ENCODE measurements at regions not wholly inside any gene's neighbourhood (a gene's known extent, or its start where the extent isn't known, plus 50 kb on each side); places are given as distances from the start of the nearest gene placed in this dataset.

DNA sequence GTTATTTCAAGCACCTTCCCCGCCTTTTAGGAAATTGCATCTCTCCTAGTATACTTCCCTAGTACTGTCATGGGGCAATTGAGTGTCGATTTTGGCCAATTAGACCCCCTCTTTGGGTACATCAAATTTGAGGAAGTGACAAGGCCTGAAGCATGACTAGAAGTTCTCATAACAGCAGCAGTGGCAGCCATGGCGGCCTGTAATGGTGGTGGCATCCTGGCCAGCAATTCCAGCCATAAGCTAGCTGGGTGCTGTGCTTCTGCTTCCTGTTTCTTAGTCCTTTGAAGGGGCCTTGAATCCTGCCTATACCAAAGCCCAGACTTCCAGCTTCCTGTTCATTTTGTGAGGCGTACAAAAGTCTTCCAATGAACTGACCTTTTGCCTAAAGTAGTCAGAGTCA is 523.1 kb downstream of the PLCL1 start:
- 71 to 88% methylated on average over 4 of the region's 4 CpGs for WGBS, 2 donors
- no peak for TF ChIP-seq CTCF (IDR thresholded peaks at IDR 0.05; ENCODE audit: control extremely low read depth, extremely low read depth)
- Histone ChIP-seq H3K27ac (ENCODE audit: low read depth in 1 of 2, low read length in 1 of 2) (no peak overlapping the region), H3K4me3 (no peak overlapping the region), H3K4me1 (ENCODE audit: control insufficient read depth in 5 of 5, insufficient read depth in 5 of 5, low read length in 5 of 5) (no peaks in the 10 kb centered on the region), H3K9me3 (ENCODE audit: control insufficient read depth in 4 of 4, insufficient read depth in 3 of 4, low read length in 3 of 4) (no peaks in the 10 kb centered on the region), H3K9ac (ENCODE audit: insufficient read depth in 1 of 2, low read length in 2 of 2) (no peak overlapping the region), H3K36me3 (ENCODE audit: control insufficient read depth in 4 of 4, insufficient read depth in 4 of 4, low read length in 4 of 4) (no peaks in the 10 kb centered on the region), H3K27me3 (ENCODE audit: control insufficient read depth in 3 of 3, insufficient read depth in 3 of 3, low read length in 2 of 3) (no peaks in the 10 kb centered on the region)
- no peak for DNase-seq
- ATAC-seq (ENCODE audit: insufficient read depth, low FRiP score), result no peak

DNA sequence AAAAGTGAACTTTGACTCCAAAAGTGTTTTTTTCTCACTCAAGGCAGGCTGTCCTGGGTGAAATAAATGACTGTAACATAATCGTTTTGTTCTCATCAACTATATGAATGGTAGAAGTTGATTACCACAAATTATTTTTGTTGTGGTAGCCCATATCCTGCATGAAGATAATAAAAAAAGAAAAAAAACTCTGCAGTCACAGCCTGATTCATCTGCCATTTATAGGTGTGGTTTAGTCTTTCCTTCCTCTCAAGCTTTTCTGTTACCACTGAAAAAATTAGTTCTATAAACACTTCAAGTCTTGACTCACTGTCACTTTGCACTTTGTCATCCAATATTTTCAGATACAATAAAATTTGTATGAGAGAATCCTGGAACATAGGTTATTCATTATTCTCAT is 522.0 kb downstream of the PLCL1 start:
- Histone ChIP-seq H3K4me1 (ENCODE audit: control insufficient read depth in 5 of 5, insufficient read depth in 5 of 5, low read length in 5 of 5) (no peaks in the 10 kb centered on the region), H3K9ac (ENCODE audit: insufficient read depth in 1 of 2, low read length in 2 of 2) (no peak overlapping the region), H3K27me3 (ENCODE audit: control insufficient read depth in 3 of 3, insufficient read depth in 3 of 3, low read length in 2 of 3) (no peaks in the 10 kb centered on the region), H3K4me3 (no peak overlapping the region), H3K36me3 (ENCODE audit: control insufficient read depth in 4 of 4, insufficient read depth in 4 of 4, low read length in 4 of 4) (no peaks in the 10 kb centered on the region), H3K9me3 (ENCODE audit: control insufficient read depth in 4 of 4, insufficient read depth in 3 of 4, low read length in 3 of 4) (no peaks in the 10 kb centered on the region), H3K27ac (ENCODE audit: low read depth in 1 of 2, low read length in 1 of 2) (no peak overlapping the region)
- ATAC-seq (ENCODE audit: insufficient read depth, low FRiP score) (no peak), DNase-seq (no peak)
- WGBS, 2 donors, result 6 to 45% methylated on average over 1 of the region's 1 CpG
- TF ChIP-seq CTCF (IDR thresholded peaks at IDR 0.05; ENCODE audit: control extremely low read depth, extremely low read depth), result no peak

GRCh38 chr2:198325359-198325758 is 521.0 kb downstream of the PLCL1 start:
- Histone ChIP-seq H3K9ac (ENCODE audit: insufficient read depth in 1 of 2, low read length in 2 of 2) (no peak overlapping the region), H3K4me3 (no peak overlapping the region), H3K27me3 (ENCODE audit: control insufficient read depth in 3 of 3, insufficient read depth in 3 of 3, low read length in 2 of 3) (no peaks in the 10 kb centered on the region), H3K9me3 (ENCODE audit: control insufficient read depth in 4 of 4, insufficient read depth in 3 of 4, low read length in 3 of 4) (no peaks in the 10 kb centered on the region), H3K4me1 (ENCODE audit: control insufficient read depth in 5 of 5, insufficient read depth in 5 of 5, low read length in 5 of 5) (no peaks in the 10 kb centered on the region), H3K27ac (ENCODE audit: low read depth in 1 of 2, low read length in 1 of 2) (no peak overlapping the region), H3K36me3 (ENCODE audit: control insufficient read depth in 4 of 4, insufficient read depth in 4 of 4, low read length in 4 of 4) (no peaks in the 10 kb centered on the region)
- WGBS, 2 donors, result 88 to 89% methylated on average over 2 of the region's 2 CpGs
- TF ChIP-seq CTCF (IDR thresholded peaks at IDR 0.05; ENCODE audit: control extremely low read depth, extremely low read depth), result no peak
- DNase-seq (no peak), ATAC-seq (ENCODE audit: insufficient read depth, low FRiP score) (no peak)

- no peaks in the 10 kb centered on the region for H3K36me3 ChIP-seq (ENCODE audit: control insufficient read depth in 4 of 4, insufficient read depth in 4 of 4, low read length in 4 of 4)
- WGBS, 2 donors, result 83 to 87% methylated on average over 4 of the region's 4 CpGs
- H3K9me3 ChIP-seq (ENCODE audit: control insufficient read depth in 4 of 4, insufficient read depth in 3 of 4, low read length in 3 of 4), result no peaks in the 10 kb centered on the region
- no peak overlapping the region for H3K4me3 ChIP-seq
- no peak for ATAC-seq (ENCODE audit: insufficient read depth, low FRiP score)
- no peak overlapping the region for H3K27ac ChIP-seq (ENCODE audit: low read depth in 1 of 2, low read length in 1 of 2)
- TF ChIP-seq CTCF (IDR thresholded peaks at IDR 0.05; ENCODE audit: control extremely low read depth, extremely low read depth), result no peak
- H3K4me1 ChIP-seq (ENCODE audit: control insufficient read depth in 5 of 5, insufficient read depth in 5 of 5, low read length in 5 of 5), result no peaks in the 10 kb centered on the region
- H3K9ac ChIP-seq (ENCODE audit: insufficient read depth in 1 of 2, low read length in 2 of 2), result no peak overlapping the region
- no peak for DNase-seq
- H3K27me3 ChIP-seq (ENCODE audit: control insufficient read depth in 3 of 3, insufficient read depth in 3 of 3, low read length in 2 of 3), result no peaks in the 10 kb centered on the region
These were observed 519.7 kb downstream of the PLCL1 start for GRCh38 chr2:198324071-198324470.
